ENCODE measurements at regions not wholly inside any gene's neighbourhood (a gene's known extent, or its start where the extent isn't known, plus 50 kb on each side); places are given as distances from the start of the nearest gene placed in this dataset.
"Not testable (repeated sequence)": the region's sequence is repeated elsewhere in the genome, so short reads cannot be mapped to it uniquely, and the experiment has no call there.

GRCh38 chr11:80282643-80283042, 841.8 kb upstream of the TENM4 start:
- 68 to 88% methylated on average over 2 of the region's 2 CpGs for WGBS, 2 donors

GRCh38 chr11:80281194-80281593, 840.4 kb upstream of the TENM4 start:
- Histone ChIP-seq H3K27ac (no peak overlapping the region), H3K4me1 (no peaks in the 10 kb centered on the region), H3K4me3 (no peak overlapping the region), H3K9me3 (no peaks in the 10 kb centered on the region), H3K27me3 (no peaks in the 10 kb centered on the region), H3K36me3 (ENCODE audit: low read depth, missing control alignments) (no peaks in the 10 kb centered on the region)
- TF ChIP-seq POLR2A (IDR thresholded peaks at IDR 0.05) (no peak), CTCF (IDR thresholded peaks at IDR 0.05) (no peak)
- no peak for DNase-seq
- 85 to 86% methylated on average over 1 of the region's 1 CpG for WGBS, 2 donors
- intact Hi-C loops (cut with DNase I; ENCODE audit: low total_unique reads) = no loop called here

More at GRCh38 chr11:80282643-80283042, 841.8 kb upstream of the TENM4 start:
- TF ChIP-seq CTCF (IDR thresholded peaks at IDR 0.05) (no peak), POLR2A (IDR thresholded peaks at IDR 0.05) (no peak)
- no peaks in the 10 kb centered on the region for H3K27me3 ChIP-seq
- no peak overlapping the region for H3K27ac ChIP-seq
- intact Hi-C loops (cut with DNase I; ENCODE audit: low total_unique reads) = no loop called here
- H3K4me3 ChIP-seq = no peak overlapping the region
- H3K9me3 ChIP-seq = no peaks in the 10 kb centered on the region
- H3K4me1 ChIP-seq = no peaks in the 10 kb centered on the region
- DNase-seq = no peak
- H3K36me3 ChIP-seq (ENCODE audit: low read depth, missing control alignments) = no peaks in the 10 kb centered on the region

DNA sequence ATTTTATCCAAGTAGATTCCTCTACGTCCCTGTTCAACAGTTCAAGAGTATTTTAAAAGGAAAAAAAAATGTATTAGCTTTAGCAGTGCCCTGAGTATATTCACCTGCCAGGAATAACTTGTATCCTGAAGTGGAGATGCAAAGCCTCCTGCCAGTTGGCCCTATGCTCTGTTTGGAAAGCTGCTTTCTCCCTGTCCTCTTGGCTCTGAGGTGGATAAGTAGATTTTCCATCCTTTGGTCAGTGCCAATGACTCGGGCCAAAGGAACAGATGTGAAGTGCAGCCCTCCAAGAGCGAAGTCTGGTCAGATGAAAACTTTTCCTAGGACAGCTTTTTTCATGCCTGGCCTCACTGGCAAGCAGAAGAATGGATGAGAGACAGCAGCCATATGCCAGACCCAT, 839.9 kb upstream of the TENM4 start:
- no peaks in the 10 kb centered on the region for H3K4me1 ChIP-seq
- H3K36me3 ChIP-seq (ENCODE audit: low read depth, missing control alignments) = no peaks in the 10 kb centered on the region
- H3K27me3 ChIP-seq = no peaks in the 10 kb centered on the region
- H3K4me3 ChIP-seq = no peak overlapping the region
- H3K9me3 ChIP-seq = no peaks in the 10 kb centered on the region
- intact Hi-C loops (cut with DNase I; ENCODE audit: low total_unique reads) = no loop called here
- no peak for TF ChIP-seq CTCF (IDR thresholded peaks at IDR 0.05)
- no peak for TF ChIP-seq POLR2A (IDR thresholded peaks at IDR 0.05)
- peak; percentile 63 for DNase-seq
- H3K27ac ChIP-seq = no peak overlapping the region
- WGBS, 2 donors = 49 to 58% methylated on average over 3 of the region's 3 CpGs

DNA sequence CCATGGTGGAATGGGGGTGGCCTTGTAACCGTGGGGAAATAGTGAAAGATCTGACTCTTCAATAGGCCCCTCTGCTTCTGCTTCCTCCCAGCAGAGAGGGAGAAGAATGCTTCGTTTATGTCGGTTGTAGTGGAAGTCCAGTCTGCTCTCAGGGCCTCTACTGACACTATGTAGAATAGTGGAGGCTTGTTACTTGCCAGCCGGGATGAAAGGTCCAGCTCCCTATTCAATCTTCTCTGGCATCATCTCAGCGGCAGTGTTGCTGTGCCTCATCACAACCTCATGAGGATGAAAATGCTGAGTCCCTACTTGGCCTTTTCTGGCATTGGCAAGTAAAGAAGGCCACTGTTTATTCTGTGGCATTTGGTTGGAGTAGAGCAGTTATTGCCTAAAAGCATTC, 820.9 kb upstream of the TENM4 start:
- H3K27ac ChIP-seq = no peak overlapping the region
- H3K36me3 ChIP-seq (ENCODE audit: low read depth, missing control alignments) = no peaks in the 10 kb centered on the region
- WGBS, 2 donors = 85 to 89% methylated on average over 5 of the region's 5 CpGs
- no peaks in the 10 kb centered on the region for H3K9me3 ChIP-seq
- TF ChIP-seq POLR2A (IDR thresholded peaks at IDR 0.05) = no peak
- TF ChIP-seq CTCF (IDR thresholded peaks at IDR 0.05) = no peak
- DNase-seq = no peak
- intact Hi-C loops (cut with DNase I; ENCODE audit: low total_unique reads) = no loop called here
- no peak overlapping the region for H3K4me3 ChIP-seq
- H3K27me3 ChIP-seq = no peaks in the 10 kb centered on the region
- H3K4me1 ChIP-seq = no peaks in the 10 kb centered on the region

- H3K27ac ChIP-seq; H3K36me3 ChIP-seq (ENCODE audit: low read depth, missing control alignments); DNase-seq; H3K4me1 ChIP-seq; H3K27me3 ChIP-seq; intact Hi-C loops (cut with DNase I; ENCODE audit: low total_unique reads); H3K9me3 ChIP-seq: not testable (repeated sequence)
- H3K4me3 ChIP-seq = peak overlapping the region; percentile 23 to 31
- 48 to 77% methylated on average over 3 to 37 of the region's 45 CpGs for WGBS, 2 donors
Measured at GRCh38 chr11:80257319-80258015, 816.6 kb upstream of the TENM4 start.
